ENCODE measurements at regions not wholly inside any gene's neighbourhood (a gene's known extent, or its start where the extent isn't known, plus 50 kb on each side); places are given as distances from the start of the nearest gene placed in this dataset.
"Not testable (repeated sequence)": the region's sequence is repeated elsewhere in the genome, so short reads cannot be mapped to it uniquely, and the experiment has no call there.

DNA sequence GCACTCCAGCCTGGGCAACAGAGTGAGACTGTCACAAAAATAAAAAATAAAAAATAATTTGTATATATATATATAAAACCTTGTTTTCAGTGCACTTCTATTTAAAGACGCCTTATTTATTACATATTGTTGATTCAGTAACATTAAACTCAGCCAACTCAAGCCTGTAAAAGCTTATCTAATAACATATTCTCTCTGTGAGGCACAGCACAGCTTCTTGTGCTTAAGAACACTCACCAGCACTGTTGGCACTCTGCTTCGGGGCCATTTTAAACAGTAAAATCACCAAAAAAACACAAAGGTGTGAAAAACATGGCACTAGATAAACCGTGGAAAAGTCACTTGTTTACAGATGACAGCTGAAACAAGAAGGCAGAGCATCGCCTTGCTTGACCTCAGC lies 89.0 kb upstream of the C10orf90 start:
- TF ChIP-seq, protein P1, sequence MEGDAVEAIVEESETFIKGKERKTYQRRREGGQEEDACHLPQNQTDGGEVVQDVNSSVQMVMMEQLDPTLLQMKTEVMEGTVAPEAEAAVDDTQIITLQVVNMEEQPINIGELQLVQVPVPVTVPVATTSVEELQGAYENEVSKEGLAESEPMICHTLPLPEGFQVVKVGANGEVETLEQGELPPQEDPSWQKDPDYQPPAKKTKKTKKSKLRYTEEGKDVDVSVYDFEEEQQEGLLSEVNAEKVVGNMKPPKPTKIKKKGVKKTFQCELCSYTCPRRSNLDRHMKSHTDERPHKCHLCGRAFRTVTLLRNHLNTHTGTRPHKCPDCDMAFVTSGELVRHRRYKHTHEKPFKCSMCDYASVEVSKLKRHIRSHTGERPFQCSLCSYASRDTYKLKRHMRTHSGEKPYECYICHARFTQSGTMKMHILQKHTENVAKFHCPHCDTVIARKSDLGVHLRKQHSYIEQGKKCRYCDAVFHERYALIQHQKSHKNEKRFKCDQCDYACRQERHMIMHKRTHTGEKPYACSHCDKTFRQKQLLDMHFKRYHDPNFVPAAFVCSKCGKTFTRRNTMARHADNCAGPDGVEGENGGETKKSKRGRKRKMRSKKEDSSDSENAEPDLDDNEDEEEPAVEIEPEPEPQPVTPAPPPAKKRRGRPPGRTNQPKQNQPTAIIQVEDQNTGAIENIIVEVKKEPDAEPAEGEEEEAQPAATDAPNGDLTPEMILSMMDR (IDR thresholded peaks at IDR 0.05): no peak
- TF ChIP-seq EP300 (IDR thresholded peaks at IDR 0.05): no peak
- Histone ChIP-seq H3K36me3 (no peaks in the 10 kb centered on the region), H3K27ac (no peak overlapping the region), H3K4me3 (no peak overlapping the region), H3K4me1 (no peaks in the 10 kb centered on the region), H3K27me3 (no peaks in the 10 kb centered on the region), H3K9me3 (no peaks in the 10 kb centered on the region)
- 71 to 76% methylated on average over 4 of the region's 4 CpGs for WGBS, 2 donors
- DNase-seq: no peak
- intact Hi-C loops (cut with DNase I): no loop called here

DNA sequence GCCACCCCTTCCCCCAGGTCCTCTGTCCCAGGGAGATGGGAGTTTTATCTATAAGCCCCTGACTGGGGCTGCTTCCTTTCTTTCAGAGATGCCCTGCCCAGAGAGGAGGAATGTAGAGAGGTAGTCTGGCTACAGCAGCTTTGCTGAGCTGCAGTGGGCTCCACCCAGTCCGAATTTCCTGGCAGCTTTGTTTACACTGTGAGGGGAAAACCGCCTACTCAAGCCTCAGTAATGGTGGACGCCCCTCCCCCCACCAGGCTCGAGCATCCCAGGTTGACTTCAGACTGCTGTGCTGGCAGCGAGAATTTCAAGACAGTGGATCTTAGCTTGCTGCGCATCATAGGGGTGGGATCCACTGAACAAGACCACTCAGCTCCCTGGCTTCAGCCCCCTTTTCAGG lies 96.2 kb upstream of the C10orf90 start:
- 45 to 52% methylated on average over 6 of the region's 6 CpGs for WGBS, 2 donors
- not testable (repeated sequence) for H3K27ac ChIP-seq

DNA sequence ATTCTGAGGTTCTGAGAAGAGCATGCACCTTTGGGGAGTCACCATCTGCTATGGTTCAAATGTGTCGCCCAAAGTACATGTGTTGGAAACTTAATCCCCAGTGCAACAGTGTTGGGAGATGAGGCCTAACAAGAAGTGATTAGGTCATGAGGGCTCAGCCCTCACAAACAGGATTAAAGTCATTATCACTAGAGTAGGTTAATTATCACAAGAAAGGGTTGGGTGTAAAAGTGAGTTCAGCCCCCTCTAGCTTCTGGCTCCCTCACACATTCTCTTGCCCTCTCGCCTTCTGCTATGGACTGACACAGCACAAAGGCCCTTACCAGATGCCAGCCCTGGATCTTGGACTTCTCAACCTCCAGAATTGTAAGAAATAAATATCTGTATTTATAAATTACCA lies 100.3 kb upstream of the C10orf90 start:
- Histone ChIP-seq H3K4me1 (no peaks in the 10 kb centered on the region), H3K27me3 (no peaks in the 10 kb centered on the region), H3K36me3 (no peaks in the 10 kb centered on the region), H3K4me3 (no peak overlapping the region), H3K9me3 (no peaks in the 10 kb centered on the region), H3K27ac (no peak overlapping the region)
- WGBS, 2 donors: 91 to 96% methylated on average over 2 of the region's 2 CpGs
- no peak for DNase-seq
- intact Hi-C loops (cut with DNase I): no loop called here
- TF ChIP-seq POLR2AphosphoS5 (IDR thresholded peaks at IDR 0.05) (no peak), EP300 (IDR thresholded peaks at IDR 0.05) (no peak), POLR2A (IDR thresholded peaks at IDR 0.05) (no peak)
- TF ChIP-seq, protein P1 (IDR thresholded peaks at IDR 0.05): no peak

More for the DNA sequence above, 96.2 kb upstream of the C10orf90 start:
- DNase-seq; H3K36me3 ChIP-seq; H3K4me3 ChIP-seq; H3K27me3 ChIP-seq; H3K9me3 ChIP-seq; intact Hi-C loops (cut with DNase I); H3K4me1 ChIP-seq: not testable (repeated sequence)

DNA sequence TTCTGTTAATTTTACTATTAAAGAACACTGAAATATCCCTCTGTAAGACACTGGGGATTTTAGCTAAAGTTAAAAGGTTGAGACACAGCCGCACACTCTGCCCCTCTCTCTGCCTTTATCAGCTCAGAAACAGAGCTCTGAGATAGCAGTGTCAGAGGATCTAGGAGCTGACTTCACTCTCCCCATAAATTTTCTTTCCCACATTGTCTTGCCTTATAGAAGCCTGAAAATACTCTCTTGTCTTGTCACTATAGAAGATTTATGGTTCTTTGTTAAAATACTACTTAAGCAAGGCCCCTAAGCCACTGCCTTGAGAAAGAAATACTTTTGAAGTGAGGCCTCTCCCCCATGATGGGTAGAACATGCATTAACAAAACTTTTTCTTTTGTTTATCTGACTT lies 105.7 kb upstream of the C10orf90 start:
- intact Hi-C loops (cut with DNase I): no loop called here
- H3K4me1 ChIP-seq: no peaks in the 10 kb centered on the region
- no peak overlapping the region for H3K27ac ChIP-seq
- no peaks in the 10 kb centered on the region for H3K27me3 ChIP-seq
- no peak overlapping the region for H3K4me3 ChIP-seq
- TF ChIP-seq, protein P1 (IDR thresholded peaks at IDR 0.05): no peak
- no peak for DNase-seq
- no peaks in the 10 kb centered on the region for H3K9me3 ChIP-seq
- H3K36me3 ChIP-seq: no peaks in the 10 kb centered on the region
- WGBS, 2 donors: 79 to 85% methylated on average over 1 of the region's 1 CpG

DNA sequence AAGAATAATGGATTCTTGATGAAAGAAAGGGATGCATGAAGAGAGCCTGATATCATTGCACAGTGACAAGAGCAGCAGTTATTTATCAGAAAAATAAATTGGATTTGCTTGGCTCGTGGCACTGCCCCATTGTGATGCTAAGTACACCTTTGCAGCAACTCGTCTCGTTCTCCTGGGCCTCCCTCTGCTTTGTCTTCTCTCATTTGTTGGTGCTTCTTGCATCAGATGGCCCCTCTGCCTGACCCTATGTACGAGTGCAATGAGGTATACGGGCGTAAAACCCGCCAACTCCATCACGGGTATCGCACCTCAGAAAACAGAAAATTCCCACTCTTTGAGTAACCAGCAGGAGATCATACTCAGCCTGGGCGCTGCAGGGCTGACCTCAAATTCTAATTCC lies 107.2 kb upstream of the C10orf90 start:
- no peaks in the 10 kb centered on the region for H3K9me3 ChIP-seq
- WGBS, 2 donors: 79 to 83% methylated on average over 10 of the region's 10 CpGs
- no peaks in the 10 kb centered on the region for H3K4me1 ChIP-seq
- no peaks in the 10 kb centered on the region for H3K36me3 ChIP-seq
- TF ChIP-seq POLR2A (IDR thresholded peaks at IDR 0.05) (no peak), EP300 (IDR thresholded peaks at IDR 0.05) (no peak), POLR2AphosphoS5 (IDR thresholded peaks at IDR 0.05) (no peak)
- TF ChIP-seq, protein P1 (IDR thresholded peaks at IDR 0.05): no peak
- intact Hi-C loops (cut with DNase I): no loop called here
- H3K27me3 ChIP-seq: no peaks in the 10 kb centered on the region
- no peak overlapping the region for H3K27ac ChIP-seq
- no peak overlapping the region for H3K4me3 ChIP-seq
- DNase-seq: no peak
